Keratinocyte (primary cell): ENCODE measurements at regions not wholly inside any gene's neighbourhood (a gene's known extent, or its start where the extent isn't known, plus 50 kb on each side); places are given as distances from the start of the nearest gene placed in this dataset.

ENCODE experiments used
- DNase-seq: peaks from one replicate; pipeline ENCODE4 v3.0.0-alpha.2; 2011; ENCODE audit warnings: low read depth, missing footprints, low spot score
- FAIRE-seq: peaks from 2 replicates; lab custom pipeline; 2011; peaks lifted over from hg19 to GRCh38; lab: Jason Lieb, UNC
- H2AFZ ChIP-seq: 2 replicates; pipeline ENCODE4 v1.6.0; 2012; ENCODE audit warnings: low read length, control low read depth, inconsistent platforms; ENCODE audit not compliant: control insufficient read depth
- H3K27ac ChIP-seq: 2 replicates; pipeline ENCODE4 v1.5.1; 2011; ENCODE audit warnings: low read length; ENCODE audit not compliant: control insufficient read depth, insufficient read depth
- H3K27me3 ChIP-seq: 3 replicates; pipeline ENCODE4 v1.6.0; 2011; ENCODE audit warnings: low read length; ENCODE audit not compliant: control insufficient read depth, insufficient read depth; ENCODE audit errors: extremely low read depth
- H3K36me3 ChIP-seq, 2 experiments: 2 replicates in 1 of 2; 3 replicates in 1 of 2; pipeline ENCODE4 v1.5.1; 2011; ENCODE audit warnings: low read length in 2 of 2, mild to moderate bottlenecking in 1 of 2; ENCODE audit not compliant: control insufficient read depth in 2 of 2, insufficient read depth in 2 of 2; ENCODE audit errors: extremely low read depth in 1 of 2
- H3K4me1 ChIP-seq: 3 replicates; pipeline ENCODE4 v1.5.1; 2011; ENCODE audit warnings: low read length; ENCODE audit not compliant: control insufficient read depth, insufficient read depth; ENCODE audit errors: extremely low read depth
- H3K4me2 ChIP-seq: 3 replicates; pipeline ENCODE4 v1.6.0; 2011; ENCODE audit warnings: low read depth, low read length; ENCODE audit not compliant: control insufficient read depth, insufficient read depth; ENCODE audit errors: extremely low read depth
- H3K4me3 ChIP-seq, 3 experiments: fragments of 200-600 bp in 1 of 3; sonication (generic) in 1 of 3; 2 replicates in 2 of 3; 3 replicates in 1 of 3; pipeline ENCODE4 v1.5.1; 2011 to 2016; ENCODE audit warnings: low read length in 3 of 3, mild to moderate bottlenecking in 3 of 3, control low read depth in 2 of 3, inconsistent platforms in 1 of 3, low read depth in 1 of 3, mixed read lengths in 1 of 3, mixed run types in 1 of 3, moderate library complexity in 1 of 3; ENCODE audit not compliant: control insufficient read depth in 2 of 3, insufficient read depth in 2 of 3; ENCODE audit errors: extremely low read depth in 1 of 3
- H3K79me2 ChIP-seq: 2 replicates; pipeline ENCODE4 v1.6.0; 2012; ENCODE audit warnings: low read length; ENCODE audit not compliant: control insufficient read depth, insufficient read depth
- H3K9ac ChIP-seq: 3 replicates; pipeline ENCODE4 v1.6.0; 2011; ENCODE audit warnings: low read length; ENCODE audit not compliant: control insufficient read depth, insufficient read depth; ENCODE audit errors: extremely low read depth
- H3K9me1 ChIP-seq: 3 replicates; pipeline ENCODE4 v1.6.0; 2011; ENCODE audit warnings: low read length; ENCODE audit not compliant: control insufficient read depth, insufficient read depth; ENCODE audit errors: extremely low read depth
- H3K9me3 ChIP-seq: 2 replicates; pipeline ENCODE4 v1.5.1; 2012; ENCODE audit warnings: low read depth, low read length; ENCODE audit not compliant: control insufficient read depth
- H4K20me1 ChIP-seq: 3 replicates; pipeline ENCODE4 v1.6.0; 2011; ENCODE audit warnings: low read length; ENCODE audit not compliant: control insufficient read depth, insufficient read depth; ENCODE audit errors: extremely low read depth
- CTCF ChIP-seq, 3 experiments: IDR thresholded peaks in 1 of 3; conservative IDR thresholded peaks in 1 of 3; optimal IDR thresholded peaks in 1 of 3; 2 replicates in 2 of 3; 3 replicates in 1 of 3; pipeline versions ENCODE3 to v1.5.1; 2011; ENCODE audit warnings: low read length in 3 of 3, mild to moderate bottlenecking in 3 of 3, moderate library complexity in 2 of 3, control low read depth in 1 of 3, inconsistent platforms in 1 of 3; ENCODE audit not compliant: insufficient read depth in 2 of 3; ENCODE audit errors: extremely low read depth in 1 of 3
- EZH2 ChIP-seq: IDR thresholded peaks from one replicate; pipeline ENCODE4 v1.6.1; 2012; ENCODE audit warnings: inconsistent platforms, mild to moderate bottlenecking, low read length, moderate library complexity
- dilution Hi-C: fragments of 300-500 bp; cut with MboI; formaldehyde crosslinking; loops from one replicate; pipeline ENCODE4 v1.7.0; 2020; ENCODE audit warnings: low sequenced_read_pairs; ENCODE audit not compliant: extremely low pct_ligation_motif_present

GRCh38 chr3:139830817-139831216 lies 104.2 kb upstream of the CLSTN2 start:
- DNase-seq (no peak), FAIRE-seq (no peak)
- Histone ChIP-seq H4K20me1 (no peaks in the 10 kb centered on the region), H3K4me1 (no peaks in the 10 kb centered on the region), H3K36me3 (no peaks in the 10 kb centered on the region), H3K9me1 (no peaks in the 10 kb centered on the region), H3K9ac (no peak overlapping the region), H3K9me3 (no peaks in the 10 kb centered on the region), H3K4me2 (no peak overlapping the region), H3K4me3 (no peak overlapping the region), H3K27me3 (peaks cover 9% of the 10 kb centered on the region), H2AFZ (no peak overlapping the region), H3K27ac (no peak overlapping the region), H3K79me2 (no peaks in the 10 kb centered on the region)
- TF ChIP-seq CTCF (optimal IDR thresholded peaks at IDR 0.05 in 1 of 3, IDR thresholded peaks at IDR 0.05 in 1 of 3, conservative IDR thresholded peaks at IDR 0.05 in 1 of 3; ENCODE audit: extremely low read depth in 1 of 3, insufficient read depth in 2 of 3, low read length in 3 of 3) (no peak), EZH2 (no peak)
- dilution Hi-C loops: no loop called here

GRCh38 chr3:139827833-139828232 lies 107.2 kb upstream of the CLSTN2 start:
- H3K9me3 ChIP-seq: no peaks in the 10 kb centered on the region
- FAIRE-seq (no peak), DNase-seq (no peak)
- H3K27me3 ChIP-seq: peaks cover 4% of the 10 kb centered on the region
- no peaks in the 10 kb centered on the region for H4K20me1 ChIP-seq
- no peaks in the 10 kb centered on the region for H3K4me1 ChIP-seq
- H3K4me2 ChIP-seq: no peak overlapping the region
- no peak overlapping the region for H2AFZ ChIP-seq
- no peak overlapping the region for H3K9ac ChIP-seq
- no peaks in the 10 kb centered on the region for H3K9me1 ChIP-seq
- TF ChIP-seq EZH2 (no peak), CTCF (optimal IDR thresholded peaks at IDR 0.05 in 1 of 3, IDR thresholded peaks at IDR 0.05 in 1 of 3, conservative IDR thresholded peaks at IDR 0.05 in 1 of 3; ENCODE audit: extremely low read depth in 1 of 3, insufficient read depth in 2 of 3, low read length in 3 of 3) (no peak)
- no peaks in the 10 kb centered on the region for H3K36me3 ChIP-seq
- dilution Hi-C loops: no loop called here
- no peak overlapping the region for H3K27ac ChIP-seq
- H3K79me2 ChIP-seq: no peaks in the 10 kb centered on the region
- H3K4me3 ChIP-seq: no peak overlapping the region
